IMR-90 (cell line): ENCODE measurements at regions not wholly inside any gene's neighbourhood (a gene's known extent, or its start where the extent isn't known, plus 50 kb on each side); places are given as distances from the start of the nearest gene placed in this dataset.

Experiments used
- ATAC-seq: fragments of 200-7000 bp; cut with Tn5 transposase; 2 replicates; pipeline ENCODE4 v1.9.1; 2020; ENCODE audit warnings: low read depth, mild to moderate bottlenecking, moderate library complexity
- BruUV-seq: library from RNA; stranded (reverse); fragments of 400-500 nt; replicated peaks from 2 replicates; lab custom pipeline; 2021; lab: Mats Ljungman, UMichigan
- CTCF ChIA-PET: fragments of 300-600 bp; formaldehyde crosslinking; extraction: SDS; loops from one replicate; lab custom pipeline; 2021; ENCODE audit warnings: antibody characterized with exemption; lab: Yijun Ruan, JAX
- POLR2A ChIA-PET: fragments of 300-600 bp; sonication (Branson Sonifier 250); formaldehyde crosslinking; loops from one replicate; lab custom pipeline; 2022; ENCODE audit warnings: antibody characterized with exemption; ENCODE audit not compliant: unreplicated experiment; lab: Charles Lee
- DNase-seq: peaks from one replicate; pipeline ENCODE4 v3.0.0; 2013
- H2AFZ ChIP-seq: replicated peaks from 2 replicates; pipeline ENCODE3; 2013; ENCODE audit warnings: low read length, mild to moderate bottlenecking; ENCODE audit not compliant: poor library complexity
- H2AK5ac ChIP-seq: 2 replicates; pipeline ENCODE4 v1.6.1; 2013; ENCODE audit warnings: low read depth, low read length, inconsistent platforms
- H2AK9ac ChIP-seq: replicated peaks from 2 replicates; pipeline ENCODE3; 2013; ENCODE audit warnings: mild to moderate bottlenecking, low read depth, low read length, moderate library complexity; ENCODE audit not compliant: poor library complexity
- H2BK120ac ChIP-seq: 2 replicates; pipeline ENCODE4 v1.6.1; 2013; ENCODE audit warnings: low read depth, low read length, inconsistent platforms
- H2BK15ac ChIP-seq: 3 replicates; pipeline ENCODE4 v1.6.1; 2013; ENCODE audit warnings: low read depth, low read length, inconsistent platforms
- H2BK20ac ChIP-seq: 2 replicates; pipeline ENCODE4 v1.6.1; 2013; ENCODE audit warnings: low read depth, mild to moderate bottlenecking, inconsistent platforms, low read length, moderate library complexity
- H2BK5ac ChIP-seq: 2 replicates; pipeline ENCODE4 v1.6.1; 2013; ENCODE audit warnings: mild to moderate bottlenecking, low read depth, low read length, inconsistent platforms; ENCODE audit not compliant: poor library complexity, severe bottlenecking
- H3K14ac ChIP-seq: replicated peaks from 2 replicates; pipeline ENCODE4 v1.6.1; 2013; ENCODE audit warnings: low read depth, low read length, inconsistent platforms
- H3K18ac ChIP-seq: 2 replicates; pipeline ENCODE4 v1.6.1; 2013; ENCODE audit warnings: low read depth, low read length, control low read depth
- H3K23ac ChIP-seq: 2 replicates; pipeline ENCODE4 v1.6.1; 2013; ENCODE audit warnings: low read depth, low read length, inconsistent platforms
- H3K27ac ChIP-seq: 2 replicates; pipeline ENCODE4 v1.5.1; 2013; ENCODE audit warnings: mild to moderate bottlenecking, control low read depth, low read length; ENCODE audit not compliant: insufficient read depth
- H3K27me3 ChIP-seq: 2 replicates; pipeline ENCODE4 v1.6.1; 2013; ENCODE audit warnings: low read length; ENCODE audit not compliant: control insufficient read depth, insufficient read depth
- H3K36me3 ChIP-seq: 2 replicates; pipeline ENCODE4 v1.6.1; 2013; ENCODE audit warnings: low read length, mixed read lengths; ENCODE audit not compliant: control insufficient read depth, insufficient read depth
- H3K4ac ChIP-seq: 2 replicates; pipeline ENCODE4 v1.6.1; 2013; ENCODE audit warnings: low read depth, low read length, inconsistent platforms
- H3K4me1 ChIP-seq: 2 replicates; pipeline ENCODE4 v1.6.1; 2013; ENCODE audit warnings: low read length, mixed read lengths; ENCODE audit not compliant: control insufficient read depth, insufficient read depth
- H3K4me2 ChIP-seq: 2 replicates; pipeline ENCODE4 v1.6.1; 2013; ENCODE audit warnings: low read depth, mild to moderate bottlenecking, control low read depth, low read length, moderate library complexity
- H3K4me3 ChIP-seq: 2 replicates; pipeline ENCODE4 v1.5.1; 2013; ENCODE audit warnings: low read depth, mild to moderate bottlenecking, control low read depth, low read length, moderate library complexity; ENCODE audit not compliant: insufficient read depth
- H3K56ac ChIP-seq: 2 replicates; pipeline ENCODE4 v1.6.1; 2013; ENCODE audit warnings: low read length, inconsistent platforms; ENCODE audit not compliant: insufficient read depth; ENCODE audit errors: extremely low read depth
- H3K79me1 ChIP-seq, 2 experiments: 2 replicates each; pipeline ENCODE4 v1.6.1; 2013; ENCODE audit warnings: low read length in 2 of 2, inconsistent platforms in 1 of 2, low read depth in 1 of 2
- H3K9ac ChIP-seq: 2 replicates; pipeline ENCODE4 v1.6.1; 2013; ENCODE audit warnings: low read depth, low read length, control low read depth
- H3K9me1 ChIP-seq: 2 replicates; pipeline ENCODE4 v1.6.1; 2013; ENCODE audit warnings: low read length, inconsistent platforms; ENCODE audit not compliant: insufficient read depth
- H3K9me3 ChIP-seq: 2 replicates; pipeline ENCODE4 v1.6.1; 2013; ENCODE audit warnings: low read length; ENCODE audit not compliant: control insufficient read depth, insufficient read depth
- H4K20me1 ChIP-seq: 2 replicates; pipeline ENCODE4 v1.6.1; 2013; ENCODE audit warnings: low read length, inconsistent platforms; ENCODE audit not compliant: insufficient read depth
- H4K5ac ChIP-seq: 2 replicates; pipeline ENCODE4 v1.6.1; 2013; ENCODE audit warnings: mild to moderate bottlenecking, low read depth, low read length, control low read depth
- H4K8ac ChIP-seq, 2 experiments: 2 replicates each; pipeline ENCODE4 v1.6.1; 2013; ENCODE audit warnings: low read depth in 2 of 2, low read length in 2 of 2, control low read depth in 1 of 2, inconsistent platforms in 1 of 2
- H4K91ac ChIP-seq: 2 replicates; pipeline ENCODE4 v1.6.1; 2013; ENCODE audit warnings: low read depth, low read length, inconsistent platforms; ENCODE audit not compliant: insufficient read depth
- ELK1 ChIP-seq: fragments of 150-350 bp; IDR thresholded peaks from 2 replicates; pipeline ENCODE4 v1.6.1; 2016; ENCODE audit warnings: low read depth, mild to moderate bottlenecking, low read length, moderate library complexity, borderline replicate concordance
- MAZ ChIP-seq: IDR thresholded peaks from 2 replicates; pipeline ENCODE4 v1.6.1; 2012; ENCODE audit warnings: low read depth, mild to moderate bottlenecking, low read length, improper control_type of control experiment, moderate library complexity, borderline replicate concordance
- WGBS, 2 experiments: methylation state at CpG; one replicate each; pipeline versions ENCODE4 v1.1.5 to v1.1.7; 2013; ENCODE audit warnings: missing lambda C conversion rate in 2 of 2; ENCODE audit not compliant: insufficient read length in 1 of 2; ENCODE audit errors: extremely low coverage in 2 of 2; 5-methylcytosine and 5-hydroxymethylcytosine counted together
- dilution Hi-C: fragments of 300-500 bp; cut with HindIII; formaldehyde crosslinking; loops from one replicate; pipeline ENCODE4 v1.14.3; 2018; ENCODE audit warnings: low sequenced_read_pairs; ENCODE audit not compliant: unreplicated experiment
- in situ Hi-C: fragments of 300-500 bp; cut with MboI; formaldehyde crosslinking; loops from 3 replicates; pipeline ENCODE4 v1.14.3; 2019; ENCODE audit warnings: low sequenced_read_pairs, inconsistent platforms, mixed read lengths
- intact Hi-C: fragments of 100-400 bp; cut with micrococcal nuclease; formaldehyde crosslinking; loops from 2 replicates; pipeline ENCODE4 v1.10.0; 2022

GRCh38 chr10:3896161-3896560, 111.2 kb upstream of the KLF6 start:
- Histone ChIP-seq H3K9me3 (no peaks in the 10 kb centered on the region), H3K27me3 (no peaks in the 10 kb centered on the region), H3K4ac (peak overlapping the region; percentile 98), H3K14ac (peak overlapping the region; percentile 54; the same call in 1 of the 2 replicates), H3K23ac (no peak overlapping the region), H3K4me1 (peaks cover 22% of the 10 kb centered on the region), H2AFZ (no peak overlapping the region), H3K9me1 (peaks cover 5% of the 10 kb centered on the region), H2BK5ac (peak overlapping the region; percentile 80), H2BK15ac (peak overlapping the region; percentile 94; the same call in 2 of the 3 replicates), H3K4me2 (no peak overlapping the region), H4K91ac (peak overlapping the region; percentile 70), H2AK5ac (peak overlapping the region; percentile 88; the same call in 1 of the 2 replicates), H2BK20ac (peak overlapping the region; percentile 60), H2BK120ac (peak overlapping the region; percentile 84), H4K20me1 (no peaks in the 10 kb centered on the region), H4K5ac (peak overlapping the region; percentile 55; the same call in 1 of the 2 replicates), H3K4me3 (no peak overlapping the region), H3K27ac (0 out of 2 replicates have a peak overlapping the region, but pooled peaks have one; percentile 20), H3K9ac (no peak overlapping the region), H3K18ac (peak overlapping the region; percentile 33; the same call in 1 of the 2 replicates), H4K8ac (peak overlapping the region; percentile 35 to 46; a peak in 3 of 4 replicates), H3K56ac (no peak overlapping the region; the same call in 1 of the 2 replicates), H3K79me1 (peaks cover 0 to 5% of the 10 kb centered on the region in 2 experiments; a peak in 2 of 4 replicates), H3K36me3 (no peaks in the 10 kb centered on the region), H2AK9ac (no peak overlapping the region)
- dilution Hi-C loops, result no loop called here
- ATAC-seq (no peak), DNase-seq (no peak)
- CTCF ChIA-PET, result no interaction called here
- no TSS peak for BruUV-seq
- TF ChIP-seq MAZ (no peak), ELK1 (no peak)
- intact Hi-C loops, result no loop called here
- WGBS, 2 experiments, result 100% methylated on average over 1 of the region's 8 CpGs; no CpG with 5 or more reads in 1 of the 2 experiments
- in situ Hi-C loops, result no loop called here
- POLR2A ChIA-PET, result interaction anchor here (1.4 kb wide), 1 partner anchor 111 kb away, joined by 10 read pairs; the partner anchor contains the start of gene KLF6
